Esophagus muscularis mucosa (tissue), 4 donors: ENCODE measurements at regions not wholly inside any gene's neighbourhood (a gene's known extent, or its start where the extent isn't known, plus 50 kb on each side); places are given as distances from the start of the nearest gene placed in this dataset.

Experiments used
- DNase-seq: peaks from one replicate; pipeline ENCODE4 v3.0.0-alpha.2; 2017; ENCODE audit errors: extremely low spot score
- H3K27ac ChIP-seq, 4 donors: fragments of 200-600 bp; sonication (generic); replicated peaks in 1 of 4; 1 replicate in 3 of 4; 2 replicates in 1 of 4; pipeline ENCODE4 v1.5.1; 2016 to 2019; ENCODE audit warnings: mild to moderate bottlenecking in 1 of 4
- H3K27me3 ChIP-seq, 4 donors: fragments of 200-600 bp; sonication (generic); one replicate each; pipeline versions ENCODE4 v1.5.1 to v1.6.0; 2016 to 2019
- H3K36me3 ChIP-seq, 4 donors: fragments of 200-600 bp; sonication (generic); one replicate each; pipeline ENCODE4 v1.5.1; 2016 to 2019
- H3K4me1 ChIP-seq, 4 donors: fragments of 200-600 bp; sonication (generic); one replicate each; pipeline ENCODE4 v1.5.1; 2016 to 2019
- H3K4me3 ChIP-seq, 4 donors: fragments of 200-600 bp; sonication (generic); 1 replicate in 2 of 4; 2 replicates in 2 of 4; pipeline ENCODE4 v1.5.1; 2016 to 2019; ENCODE audit warnings: mild to moderate bottlenecking in 4 of 4, moderate library complexity in 1 of 4
- H3K9me3 ChIP-seq, 4 donors: fragments of 200-600 bp; sonication (generic); 1 replicate in 3 of 4; 2 replicates in 1 of 4; pipeline ENCODE4 v1.5.1; 2016 to 2019
- CTCF ChIP-seq, 3 experiments: fragments of 200-600 bp in 2 of 3; fragments of 450-650 bp in 1 of 3; sonication (generic) in 2 of 3; IDR thresholded peaks; one replicate each; pipeline ENCODE4 v1.5.1; 2017 to 2019; ENCODE audit warnings: antibody characterized with exemption in 3 of 3, mild to moderate bottlenecking in 2 of 3, moderate library complexity in 1 of 3
- EP300 ChIP-seq: sonication (generic); formaldehyde crosslinking; IDR thresholded peaks from one replicate; pipeline ENCODE4 v1.6.1; 2017; ENCODE audit warnings: antibody characterized with exemption
- POLR2A ChIP-seq: fragments of 450-650 bp; IDR thresholded peaks from one replicate; pipeline ENCODE4 v1.6.1; 2017; ENCODE audit warnings: antibody characterized with exemption, moderate library complexity, mild to moderate bottlenecking, low read depth
- POLR2AphosphoS5 ChIP-seq, 2 donors: sonication (generic); formaldehyde crosslinking; IDR thresholded peaks; one replicate each; pipeline ENCODE4 v1.6.1; 2017; ENCODE audit warnings: antibody characterized with exemption in 2 of 2
- WGBS: methylation state at CpG from one replicate; pipeline ENCODE4 v1.1.5; 2018; 5-methylcytosine and 5-hydroxymethylcytosine counted together
- intact Hi-C: fragments of 100-400 bp; cut with DNase I; formaldehyde crosslinking; loops from one replicate; pipeline ENCODE4 v1.15.1; 2023

DNA sequence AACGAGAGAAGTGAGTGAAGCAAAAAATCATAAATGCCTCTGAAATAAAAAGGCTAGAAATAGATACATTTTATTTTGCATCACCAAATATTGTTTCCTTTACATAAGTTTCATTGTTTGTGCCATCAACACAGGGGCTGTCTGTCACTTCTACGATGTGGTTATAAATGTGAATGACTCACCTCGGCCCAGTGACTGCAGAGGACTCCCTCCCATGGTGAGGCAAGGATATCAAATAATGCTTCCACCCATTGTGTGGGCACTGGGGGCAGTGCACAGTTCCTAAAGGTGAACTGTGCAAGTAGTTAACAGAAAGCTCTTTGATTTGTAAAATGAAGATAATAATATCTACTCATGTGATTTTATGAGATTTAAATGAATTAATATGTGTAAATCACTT is 230.3 kb upstream of the NEIL3 start:
- DNase-seq = no peak
- intact Hi-C loops = no loop called here
- 48% methylated on average over 3 of the region's 3 CpGs for WGBS
- Histone ChIP-seq H3K27me3 (no peaks in the 10 kb centered on the region), H3K4me1 (no peaks in the 10 kb centered on the region), H3K36me3 (no peaks in the 10 kb centered on the region), H3K4me3 (no peak overlapping the region), H3K9me3 (no peaks in the 10 kb centered on the region), H3K27ac (no peak overlapping the region)
- no peak for TF ChIP-seq POLR2AphosphoS5 (IDR thresholded peaks at IDR 0.05)
- TF ChIP-seq POLR2A = no peak
- no peak for TF ChIP-seq CTCF (IDR thresholded peaks at IDR 0.05)
- TF ChIP-seq EP300 = no peak

DNA sequence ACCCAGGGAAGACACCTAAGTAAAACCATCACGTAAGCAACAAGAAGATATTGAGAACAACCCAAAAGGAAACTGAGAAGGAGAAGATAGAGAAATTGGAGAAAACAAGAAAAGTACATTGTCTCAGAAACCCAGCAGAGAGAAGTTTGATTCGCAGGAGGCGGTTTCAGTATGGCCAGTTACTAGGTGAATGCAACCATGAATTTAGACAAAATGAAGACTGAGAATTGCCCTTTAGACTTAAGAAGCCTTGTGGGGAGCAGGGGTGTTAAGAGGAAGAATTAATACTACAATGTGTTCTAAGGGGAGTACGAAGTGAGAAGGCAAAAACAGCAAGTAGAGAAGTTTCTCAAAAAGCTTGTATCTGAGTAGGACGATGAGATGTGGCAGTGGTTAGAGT is 229.3 kb upstream of the NEIL3 start:
- intact Hi-C loops = no loop called here
- H3K4me1 ChIP-seq = no peaks in the 10 kb centered on the region
- no peaks in the 10 kb centered on the region for H3K9me3 ChIP-seq
- no peak overlapping the region for H3K27ac ChIP-seq
- DNase-seq = no peak
- no peaks in the 10 kb centered on the region for H3K36me3 ChIP-seq
- 96% methylated on average over 4 of the region's 5 CpGs for WGBS
- TF ChIP-seq POLR2AphosphoS5 (IDR thresholded peaks at IDR 0.05) = no peak
- TF ChIP-seq POLR2A = no peak
- no peak for TF ChIP-seq CTCF (IDR thresholded peaks at IDR 0.05)
- no peak for TF ChIP-seq EP300
- H3K4me3 ChIP-seq = no peak overlapping the region
- H3K27me3 ChIP-seq = no peaks in the 10 kb centered on the region

DNA sequence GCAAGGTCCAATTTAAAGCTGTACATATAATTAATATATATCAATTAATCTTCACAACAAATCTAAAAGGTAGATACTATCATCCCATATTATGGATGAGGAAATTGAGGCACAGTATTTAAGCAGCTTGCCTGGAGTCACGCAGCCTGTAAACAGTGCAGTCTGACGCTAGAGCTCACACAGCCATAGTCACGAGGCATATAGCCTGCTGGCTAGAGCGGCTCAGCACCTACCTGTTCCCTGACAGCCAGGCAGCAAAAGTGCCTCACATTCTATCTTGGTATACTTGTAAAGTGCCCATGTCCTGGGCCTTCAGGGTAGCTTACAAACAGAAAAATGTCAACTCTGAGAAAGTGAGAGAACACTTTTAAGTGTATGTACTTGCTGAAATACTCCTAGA is 222.6 kb upstream of the NEIL3 start:
- Histone ChIP-seq H3K27me3 (no peaks in the 10 kb centered on the region), H3K27ac (no peak overlapping the region), H3K4me1 (no peaks in the 10 kb centered on the region), H3K36me3 (no peaks in the 10 kb centered on the region), H3K4me3 (no peak overlapping the region), H3K9me3 (no peaks in the 10 kb centered on the region)
- DNase-seq = no peak
- 94% methylated on average over 3 of the region's 4 CpGs for WGBS
- TF ChIP-seq EP300 = no peak
- TF ChIP-seq POLR2AphosphoS5 (IDR thresholded peaks at IDR 0.05) = no peak
- no peak for TF ChIP-seq CTCF (IDR thresholded peaks at IDR 0.05)
- no peak for TF ChIP-seq POLR2A
- intact Hi-C loops = no loop called here

GRCh38 chr4:177087499-177087898 is 222.2 kb upstream of the NEIL3 start:
- Histone ChIP-seq H3K27me3 (no peaks in the 10 kb centered on the region), H3K36me3 (no peaks in the 10 kb centered on the region), H3K4me1 (no peaks in the 10 kb centered on the region), H3K9me3 (no peaks in the 10 kb centered on the region), H3K4me3 (no peak overlapping the region), H3K27ac (no peak overlapping the region)
- 89% methylated on average over 2 of the region's 2 CpGs for WGBS
- DNase-seq = no peak
- TF ChIP-seq EP300 = no peak
- no peak for TF ChIP-seq CTCF (IDR thresholded peaks at IDR 0.05)
- TF ChIP-seq POLR2AphosphoS5 (IDR thresholded peaks at IDR 0.05) = no peak
- no peak for TF ChIP-seq POLR2A
- intact Hi-C loops = no loop called here

- intact Hi-C loops = no loop called here
- Histone ChIP-seq H3K36me3 (no peaks in the 10 kb centered on the region), H3K27ac (no peak overlapping the region), H3K27me3 (no peaks in the 10 kb centered on the region), H3K4me3 (no peak overlapping the region), H3K4me1 (no peaks in the 10 kb centered on the region), H3K9me3 (no peaks in the 10 kb centered on the region)
- TF ChIP-seq EP300 (no peak), POLR2AphosphoS5 (IDR thresholded peaks at IDR 0.05) (no peak), POLR2A (no peak), CTCF (IDR thresholded peaks at IDR 0.05) (no peak)
- DNase-seq = no peak
These were observed 218.2 kb upstream of the NEIL3 start for GRCh38 chr4:177091515-177091914.
